ENCODE measurements at regions not wholly inside any gene's neighbourhood (a gene's known extent, or its start where the extent isn't known, plus 50 kb on each side); places are given as distances from the start of the nearest gene placed in this dataset.

DNA sequence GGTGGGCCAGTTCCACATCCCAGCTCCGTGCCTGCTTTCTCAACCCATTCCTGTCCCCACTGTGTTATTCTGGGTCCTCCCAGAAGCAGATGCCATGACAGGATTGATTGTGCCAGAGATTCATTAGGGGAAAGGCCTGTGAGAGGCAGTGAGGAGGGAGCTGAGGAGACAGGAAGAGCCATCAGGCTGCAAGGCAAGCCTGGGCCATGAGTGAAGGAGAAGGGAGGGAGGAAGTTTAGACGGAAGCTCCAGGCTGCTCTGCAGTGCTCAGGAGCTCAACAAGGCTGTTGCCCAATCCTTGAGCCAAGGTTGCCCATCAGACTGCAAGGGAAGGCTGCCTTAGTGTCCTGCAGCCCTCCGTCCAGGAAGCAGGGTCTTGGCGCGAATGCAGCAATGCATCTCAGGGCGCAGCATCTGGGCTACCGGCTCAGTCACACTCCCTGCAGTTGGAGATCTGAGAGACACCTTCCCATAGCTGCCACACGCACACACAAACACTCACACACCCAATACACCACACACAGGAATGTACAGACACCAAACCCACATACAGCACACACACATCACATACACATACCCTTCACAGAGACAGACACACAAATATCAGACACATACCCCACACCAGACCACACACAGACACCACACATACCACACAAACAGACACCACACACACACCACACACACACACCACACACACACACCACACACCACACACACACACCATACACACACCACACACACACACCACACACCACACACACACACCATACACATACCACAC is 139.5 kb upstream of the NDUFV2 start:
- no peak for DNase-seq (ENCODE audit: low read depth in 3 of 3, low spot score in 2 of 3)

DNA sequence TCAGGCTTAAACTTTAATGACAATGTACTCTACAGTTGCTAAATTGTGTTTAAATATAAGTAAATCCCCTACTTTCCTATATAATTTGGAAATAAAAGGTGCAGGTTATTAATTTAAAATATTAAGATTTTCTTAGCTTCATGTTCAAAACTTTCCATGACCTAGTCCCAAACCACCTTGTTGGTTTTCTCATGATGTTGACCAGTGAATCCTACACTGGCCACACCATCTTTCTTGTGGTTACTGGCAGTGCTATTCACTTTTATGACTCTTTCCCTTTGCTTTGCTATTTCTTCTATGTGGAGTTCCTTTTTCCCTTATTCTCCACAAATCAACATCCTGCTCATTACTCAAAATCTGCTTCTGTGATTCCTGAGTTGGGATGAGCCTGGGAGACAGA is 138.6 kb upstream of the NDUFV2 start:
- no peak for DNase-seq (ENCODE audit: low read depth in 3 of 3, low spot score in 2 of 3)

DNA sequence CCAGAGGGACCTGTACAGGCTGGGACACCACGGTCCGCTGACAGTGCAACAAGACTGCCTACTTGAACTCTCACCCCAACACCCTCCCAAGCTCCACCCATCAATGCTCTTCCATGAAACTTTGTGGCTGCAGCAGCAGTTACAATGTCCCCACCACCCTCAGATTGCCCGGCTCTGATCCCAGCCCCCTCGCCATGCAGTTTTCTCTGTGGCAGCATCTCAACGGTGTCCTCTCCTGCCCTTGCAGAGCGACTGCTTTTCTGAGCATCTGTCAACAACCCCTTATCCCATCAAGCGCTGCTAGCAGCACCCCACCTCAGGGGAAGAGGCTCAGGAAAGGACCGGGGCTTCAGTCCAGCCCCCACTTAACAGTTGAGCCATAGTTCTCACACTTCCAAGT is 137.1 kb upstream of the NDUFV2 start:
- no peak for DNase-seq (ENCODE audit: low read depth in 3 of 3, low spot score in 2 of 3)

DNA sequence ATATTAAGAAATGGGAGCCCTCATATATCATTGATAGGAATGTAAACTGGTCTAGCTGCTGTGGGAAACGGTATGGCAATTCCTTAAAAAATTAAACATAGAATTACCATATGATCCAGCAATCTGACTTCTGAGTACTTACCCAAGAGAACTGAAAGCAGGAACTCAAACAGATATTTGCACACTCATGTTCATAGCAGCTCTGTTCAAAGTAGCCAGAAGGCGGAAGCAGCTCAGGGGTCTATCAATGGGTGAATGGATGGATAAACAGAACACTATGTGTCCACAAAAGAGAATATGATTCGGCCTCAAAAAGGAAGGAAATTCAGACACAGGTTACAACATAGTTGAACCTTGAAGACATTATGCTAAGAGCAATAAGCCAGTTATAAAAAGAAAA is 135.7 kb upstream of the NDUFV2 start:
- DNase-seq (ENCODE audit: low read depth in 3 of 3, low spot score in 2 of 3), result no peak

DNA sequence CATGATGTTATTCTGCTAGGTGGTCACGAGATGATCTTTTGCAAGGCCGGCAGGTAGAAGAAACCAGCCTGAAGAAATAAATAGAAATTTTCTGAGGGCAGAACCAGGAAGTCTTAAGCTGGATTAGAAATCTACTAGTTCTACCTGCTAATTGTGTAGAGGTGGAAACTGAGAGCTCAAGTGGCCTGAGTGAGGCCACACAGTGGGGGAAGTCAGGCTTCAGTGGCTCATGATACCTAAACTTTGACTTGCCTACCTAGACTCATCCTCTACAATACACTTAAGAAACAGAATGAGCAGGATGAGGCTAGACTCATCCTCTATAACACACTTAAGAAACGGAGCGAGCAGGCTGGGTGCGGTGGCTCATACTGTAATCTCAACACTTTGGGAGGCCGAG is 134.9 kb upstream of the NDUFV2 start:
- DNase-seq (ENCODE audit: low read depth in 3 of 3, low spot score in 2 of 3), result no peak

DNA sequence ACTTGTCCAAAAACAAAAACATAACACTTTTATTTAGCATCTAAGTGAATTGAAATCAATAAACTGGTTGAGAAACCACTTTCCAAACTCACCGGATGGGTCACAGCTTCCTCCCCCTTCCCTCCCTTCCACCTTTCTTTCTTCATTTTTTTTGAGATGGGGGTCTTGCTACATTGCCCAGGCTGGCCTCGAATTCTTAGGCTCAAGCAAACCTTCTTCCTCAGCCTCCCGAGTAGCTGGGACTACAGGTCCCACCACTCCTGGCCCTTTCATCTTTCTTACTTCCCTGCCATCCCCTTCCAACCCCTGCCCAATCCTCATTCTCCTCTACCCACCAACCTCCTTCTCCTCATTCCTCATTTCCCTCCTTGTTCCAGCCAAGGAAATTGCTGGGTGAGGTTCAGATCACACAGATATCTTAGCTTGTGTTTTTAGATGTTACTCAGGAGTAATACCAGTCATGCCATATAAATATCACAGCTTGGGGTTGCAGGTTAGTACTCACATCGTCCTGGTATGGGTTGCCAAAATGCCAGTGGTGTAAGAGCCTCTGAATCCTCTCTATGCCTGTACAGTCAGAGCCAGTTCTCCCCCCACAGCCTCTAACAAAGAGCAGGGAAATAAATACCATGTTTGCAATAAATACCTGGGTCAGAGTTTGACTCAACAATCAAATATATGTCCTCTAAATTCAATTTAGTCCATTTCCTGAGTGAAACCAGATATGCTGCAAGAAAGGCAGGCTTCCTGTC is 132.7 kb upstream of the NDUFV2 start:
- no peak for DNase-seq (ENCODE audit: low read depth in 3 of 3, low spot score in 2 of 3)

DNA sequence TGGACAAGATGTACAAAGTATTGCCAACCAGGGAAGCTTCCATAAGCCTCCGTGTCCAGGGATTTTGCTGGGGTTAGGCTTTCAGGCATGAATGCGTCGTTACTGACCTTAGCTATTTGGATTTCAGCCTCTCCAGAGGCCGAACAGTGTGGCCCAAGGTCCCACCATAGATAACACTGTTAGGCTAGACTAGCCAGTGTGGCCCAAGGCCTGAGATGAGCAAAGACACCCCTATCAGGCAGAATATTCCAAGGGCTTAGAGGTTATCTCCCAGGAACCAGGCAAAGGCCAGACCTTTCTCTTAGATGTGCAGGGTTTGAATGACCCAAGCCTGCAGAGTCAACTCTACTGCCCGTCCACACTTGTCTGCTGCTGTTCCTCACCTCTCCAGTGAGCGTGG is 131.7 kb upstream of the NDUFV2 start:
- no peak for DNase-seq (ENCODE audit: low read depth in 3 of 3, low spot score in 2 of 3)

DNA sequence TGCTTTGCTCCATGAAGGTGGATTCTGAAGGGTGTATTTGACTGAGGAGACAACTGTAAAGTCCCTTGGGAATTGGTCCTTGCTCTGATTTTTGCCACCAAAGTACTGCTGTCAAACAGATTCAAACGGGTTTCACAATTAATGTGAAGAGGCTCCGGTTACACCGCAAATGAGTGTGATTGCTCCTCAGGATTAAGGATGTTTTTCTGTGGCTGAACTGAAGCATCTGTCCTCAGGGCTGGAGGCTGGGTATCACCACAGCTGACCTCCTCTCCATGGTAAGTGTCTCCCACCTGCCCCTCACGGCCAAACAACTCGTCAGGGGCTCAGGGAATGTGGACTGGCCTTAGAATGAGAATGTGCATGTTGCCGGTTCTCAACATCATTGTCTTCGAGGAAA is 130.4 kb upstream of the NDUFV2 start:
- DNase-seq (ENCODE audit: low read depth in 3 of 3, low spot score in 2 of 3), result no peak

DNA sequence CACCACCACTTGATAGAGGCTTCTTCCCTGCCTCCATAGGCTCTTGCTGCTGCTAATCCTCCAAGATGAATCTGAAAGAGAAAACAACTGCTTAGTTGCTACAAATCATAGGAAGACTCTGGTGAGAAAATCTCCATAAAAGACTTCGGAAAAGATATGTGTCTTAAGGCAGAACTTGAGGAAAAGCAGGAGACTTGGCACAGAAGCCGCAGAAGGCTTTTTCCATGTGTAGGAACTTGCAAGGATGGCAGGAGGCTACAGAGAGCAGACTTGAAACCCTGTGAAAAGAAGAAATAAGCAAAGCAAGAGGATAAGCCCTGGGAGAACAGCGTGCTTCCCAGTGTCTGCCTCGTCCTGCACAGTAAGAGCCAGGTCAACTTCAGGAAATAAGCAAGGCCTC is 128.2 kb upstream of the NDUFV2 start:
- no peak for DNase-seq (ENCODE audit: low read depth in 3 of 3, low spot score in 2 of 3)

DNA sequence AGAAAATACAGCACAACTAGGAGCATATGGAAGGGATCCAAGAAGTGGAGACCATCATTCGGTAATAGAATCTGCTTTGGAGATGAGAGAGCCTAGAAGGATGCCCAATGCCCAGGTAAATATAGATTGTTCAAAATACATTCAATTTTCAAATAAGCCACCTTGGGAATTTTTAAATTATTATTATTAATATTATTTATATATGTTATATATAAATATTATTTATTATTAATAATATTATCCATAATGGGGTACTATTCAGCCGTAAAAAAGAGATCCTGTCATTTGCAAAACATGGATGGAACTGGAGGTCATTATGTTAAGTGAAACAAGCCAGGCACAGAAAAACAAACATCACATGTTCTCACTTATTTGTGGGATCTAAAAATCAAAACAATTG is 127.8 kb upstream of the NDUFV2 start:
- DNase-seq (ENCODE audit: low read depth in 3 of 3, low spot score in 2 of 3), result no peak

DNA sequence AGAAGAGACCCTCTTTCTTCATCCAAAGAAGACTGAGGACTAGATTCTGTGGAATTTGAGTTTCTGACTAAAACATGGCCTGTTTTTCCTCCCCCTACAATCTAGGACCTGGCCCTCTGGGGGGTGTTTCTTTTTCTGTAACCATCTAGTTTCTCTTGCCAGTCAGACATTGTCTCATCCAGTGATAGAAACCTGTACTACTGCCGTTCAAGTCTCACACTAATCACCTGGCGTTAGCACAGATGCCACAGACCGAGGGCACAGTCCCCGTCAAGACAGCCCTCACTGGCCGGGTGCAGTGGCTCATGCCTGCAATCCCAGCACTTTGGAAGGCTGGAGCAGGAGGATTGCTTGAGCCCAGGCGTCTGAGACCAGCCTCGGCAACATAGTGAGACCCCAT is 126.9 kb upstream of the NDUFV2 start:
- no peak for DNase-seq (ENCODE audit: low read depth in 3 of 3, low spot score in 2 of 3)

DNA sequence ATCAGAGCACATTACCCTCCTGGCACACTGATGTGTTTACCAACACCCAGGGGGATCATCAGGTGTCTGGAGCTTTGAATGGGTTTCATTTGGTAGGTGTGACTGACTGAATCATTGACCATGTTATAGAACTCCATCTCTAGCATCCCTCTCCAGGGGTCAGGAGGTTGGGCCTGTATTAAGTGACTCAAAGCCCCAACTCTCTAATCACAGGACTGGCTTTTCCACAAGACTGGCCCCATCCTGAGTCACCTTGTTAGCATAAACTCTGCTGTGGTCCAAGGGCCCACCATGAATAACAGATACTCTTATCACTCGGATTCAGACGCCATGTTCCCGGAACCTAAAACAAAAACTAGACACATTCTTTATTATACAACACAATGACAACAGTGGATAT is 125.9 kb upstream of the NDUFV2 start:
- no peak for DNase-seq (ENCODE audit: low read depth in 3 of 3, low spot score in 2 of 3)

DNA sequence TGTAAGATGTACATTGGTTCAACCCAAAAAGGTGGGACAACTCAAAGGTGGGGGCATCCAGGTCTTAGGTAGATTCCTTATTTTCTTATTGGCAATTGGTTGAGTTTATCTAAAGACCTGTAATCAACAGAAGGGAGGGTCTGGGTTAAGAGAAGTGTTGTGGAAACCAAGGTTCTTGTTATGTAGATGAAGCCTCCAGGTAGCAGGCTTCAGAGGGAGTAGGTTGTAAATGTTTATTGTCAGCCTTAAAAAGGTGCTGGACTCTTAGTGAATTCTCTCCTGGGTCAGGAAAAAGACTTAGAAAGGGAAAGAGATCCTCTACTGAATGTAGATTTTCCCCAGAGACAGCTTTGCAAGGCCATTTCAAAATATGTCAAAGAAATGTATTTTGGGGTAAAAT is 125.3 kb upstream of the NDUFV2 start:
- no peak for DNase-seq (ENCODE audit: low read depth in 3 of 3, low spot score in 2 of 3)

DNA sequence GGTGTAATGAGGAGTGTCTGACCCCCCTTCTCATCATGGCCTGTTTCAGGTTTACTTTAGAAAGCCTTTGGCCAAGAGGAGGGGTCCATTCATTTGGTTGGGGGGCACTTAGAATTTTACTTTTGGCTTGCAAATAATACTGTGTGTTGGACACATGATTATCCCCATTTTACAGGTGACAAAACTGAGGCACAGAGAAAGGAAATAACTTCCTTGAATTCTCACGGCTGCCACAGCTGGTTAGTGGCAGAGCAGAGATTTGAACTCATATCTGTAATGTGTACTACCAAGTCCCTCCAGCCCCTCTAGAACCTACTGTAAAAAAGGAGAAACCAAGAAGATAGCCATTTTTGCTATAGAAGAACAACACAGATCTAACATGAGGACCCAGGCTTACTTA is 124.8 kb upstream of the NDUFV2 start:
- no peak for DNase-seq (ENCODE audit: low read depth in 3 of 3, low spot score in 2 of 3)

DNA sequence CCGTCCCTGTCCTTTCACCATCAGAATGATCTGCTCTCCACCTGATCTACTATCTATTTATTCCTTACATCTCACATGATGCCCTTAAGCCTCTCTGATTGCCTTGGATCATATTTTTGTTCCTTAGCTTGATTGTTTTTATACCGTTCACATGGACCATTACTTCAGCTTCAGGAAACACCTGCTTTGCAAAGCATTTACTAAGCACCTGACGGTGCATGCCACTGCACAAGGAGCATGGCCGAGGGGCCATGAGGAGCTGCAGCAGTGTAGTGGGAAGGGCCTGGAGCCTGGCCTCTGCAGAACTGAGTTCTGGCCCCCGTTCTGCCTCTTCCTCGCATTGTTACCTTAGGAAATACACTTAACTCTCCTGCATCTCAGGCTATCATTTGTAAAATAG is 124.1 kb upstream of the NDUFV2 start:
- no peak for DNase-seq (ENCODE audit: low read depth in 3 of 3, low spot score in 2 of 3)

DNA sequence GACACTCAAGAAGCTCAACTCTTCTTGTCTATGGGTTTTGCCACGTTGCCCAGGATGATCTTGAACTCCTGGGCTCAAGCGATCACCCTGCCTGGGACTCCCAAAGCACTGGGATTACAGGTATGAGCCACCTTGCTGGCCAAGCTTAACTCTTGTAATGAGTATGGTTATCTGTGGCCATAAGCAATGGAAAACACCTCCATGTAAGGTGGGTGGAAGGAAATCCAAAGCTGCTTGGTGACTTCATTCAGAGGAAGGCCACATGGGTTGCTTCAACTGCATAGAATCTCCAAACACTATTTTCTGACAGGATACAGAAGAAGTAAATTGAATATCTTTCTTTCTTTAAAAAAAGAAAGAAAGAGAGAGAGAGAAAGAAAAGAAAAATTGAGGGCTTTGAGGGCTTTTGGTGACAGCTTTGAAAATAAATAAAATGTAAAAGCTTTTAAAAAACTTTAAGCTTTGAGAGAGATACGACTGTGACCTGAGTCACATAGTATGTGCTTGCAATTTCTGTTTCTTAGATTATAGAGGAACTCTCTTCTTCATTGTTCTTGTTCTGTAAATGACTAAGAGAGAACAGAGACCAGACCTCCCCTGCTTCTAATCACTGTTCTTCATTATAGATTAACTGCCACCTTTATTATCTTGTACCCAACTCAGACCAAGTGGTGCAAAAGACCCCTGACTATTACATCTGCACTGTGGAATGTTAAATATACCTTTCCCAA is 123.1 kb upstream of the NDUFV2 start:
- DNase-seq (ENCODE audit: low read depth in 3 of 3, low spot score in 2 of 3), result no peak

DNA sequence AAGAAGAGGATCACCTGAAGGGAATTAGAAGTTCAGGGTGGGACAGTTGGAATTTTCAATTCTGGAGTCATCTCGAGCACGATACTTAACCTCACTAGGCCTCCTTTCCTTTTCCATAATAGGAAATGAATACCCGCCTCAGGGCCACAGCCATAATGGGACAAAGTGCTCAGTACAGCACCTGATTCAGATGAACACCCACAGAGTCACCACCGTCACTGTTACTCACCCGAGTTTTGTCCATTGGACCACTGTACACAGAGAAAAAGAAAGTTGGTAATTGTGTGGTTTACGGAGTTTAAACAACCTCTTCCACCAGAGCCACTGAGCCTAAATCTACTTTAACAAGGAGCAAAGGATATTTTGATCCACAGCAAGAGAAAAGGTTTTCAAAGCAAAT is 122.0 kb upstream of the NDUFV2 start:
- DNase-seq (ENCODE audit: low read depth in 3 of 3, low spot score in 2 of 3), result no peak

DNA sequence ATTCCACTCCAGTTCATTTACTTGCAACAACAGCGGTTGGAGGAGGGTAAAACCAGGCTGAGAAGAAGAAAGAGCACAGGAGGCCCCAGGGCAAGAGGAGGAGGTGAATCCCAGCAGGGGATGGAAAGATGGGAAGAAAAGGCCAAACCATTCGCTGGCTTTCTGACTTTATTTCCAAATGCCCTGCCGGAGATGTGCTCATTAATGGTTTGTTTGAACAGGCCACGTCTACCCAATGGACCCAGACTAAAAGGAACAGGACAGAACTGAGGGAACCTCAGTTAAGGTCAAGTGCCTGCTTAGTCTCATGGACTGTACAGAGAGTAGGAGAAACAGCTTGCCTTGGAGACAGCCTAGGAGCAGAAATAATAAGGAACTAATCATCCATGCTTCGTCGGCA is 121.6 kb upstream of the NDUFV2 start:
- DNase-seq (ENCODE audit: low read depth in 3 of 3, low spot score in 2 of 3), result no peak

DNA sequence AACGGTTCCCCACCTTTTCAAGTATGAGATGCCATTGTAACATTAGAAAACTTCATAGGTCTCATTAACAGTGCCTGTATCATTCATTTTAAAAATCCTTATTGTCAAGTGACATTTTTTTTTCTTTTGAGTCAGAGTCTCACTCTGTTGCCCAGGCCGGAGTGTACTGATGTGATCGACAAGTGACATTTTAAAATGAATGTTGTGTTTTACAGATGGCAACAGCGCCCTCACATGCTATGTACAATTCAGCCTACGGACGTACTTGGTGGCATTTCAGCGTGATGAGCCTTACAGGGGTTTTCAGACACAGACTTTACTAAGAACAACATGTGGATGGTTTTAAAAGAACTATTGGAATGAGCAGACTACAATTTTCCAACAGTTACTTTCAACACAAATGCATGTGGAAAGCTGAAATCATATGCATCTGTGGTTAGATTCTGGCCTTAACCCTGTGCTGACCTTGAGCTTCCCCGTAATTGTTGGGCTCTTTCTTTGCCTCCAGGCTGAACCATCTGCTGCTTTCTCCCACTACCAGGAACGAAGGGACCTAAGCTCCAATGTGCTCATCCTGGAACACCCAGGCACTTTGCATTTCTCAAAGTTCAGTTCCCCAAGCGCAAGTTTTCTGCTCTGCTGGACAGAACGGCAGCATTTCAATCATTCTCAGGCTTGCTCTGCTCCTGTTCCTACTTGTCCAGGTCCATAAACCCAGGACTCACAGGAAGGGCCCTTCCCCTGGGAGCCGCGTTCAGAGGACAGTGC is 119.9 kb upstream of the NDUFV2 start:
- DNase-seq (ENCODE audit: low read depth in 3 of 3, low spot score in 2 of 3), result no peak

DNA sequence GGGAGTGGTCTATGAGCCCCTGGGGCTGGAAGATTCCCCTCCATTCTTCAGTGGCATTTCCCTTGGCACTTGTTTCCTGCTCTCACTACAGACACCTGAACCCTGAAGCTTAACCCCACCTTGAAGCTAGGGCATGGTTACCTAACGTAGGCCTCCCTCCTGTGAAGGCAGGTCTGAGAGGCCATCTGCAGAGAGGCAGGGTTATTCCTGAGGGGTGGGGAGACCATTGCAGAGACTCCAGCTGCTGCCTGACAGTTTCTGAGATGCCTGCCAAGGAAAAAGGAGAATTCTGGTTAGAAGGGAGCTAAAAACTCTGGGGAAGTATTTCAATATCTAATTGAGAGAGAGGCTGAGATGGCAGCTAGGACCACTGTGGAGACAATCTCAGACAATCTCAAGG is 119.3 kb upstream of the NDUFV2 start:
- DNase-seq (ENCODE audit: low read depth in 3 of 3, low spot score in 2 of 3), result no peak

DNA sequence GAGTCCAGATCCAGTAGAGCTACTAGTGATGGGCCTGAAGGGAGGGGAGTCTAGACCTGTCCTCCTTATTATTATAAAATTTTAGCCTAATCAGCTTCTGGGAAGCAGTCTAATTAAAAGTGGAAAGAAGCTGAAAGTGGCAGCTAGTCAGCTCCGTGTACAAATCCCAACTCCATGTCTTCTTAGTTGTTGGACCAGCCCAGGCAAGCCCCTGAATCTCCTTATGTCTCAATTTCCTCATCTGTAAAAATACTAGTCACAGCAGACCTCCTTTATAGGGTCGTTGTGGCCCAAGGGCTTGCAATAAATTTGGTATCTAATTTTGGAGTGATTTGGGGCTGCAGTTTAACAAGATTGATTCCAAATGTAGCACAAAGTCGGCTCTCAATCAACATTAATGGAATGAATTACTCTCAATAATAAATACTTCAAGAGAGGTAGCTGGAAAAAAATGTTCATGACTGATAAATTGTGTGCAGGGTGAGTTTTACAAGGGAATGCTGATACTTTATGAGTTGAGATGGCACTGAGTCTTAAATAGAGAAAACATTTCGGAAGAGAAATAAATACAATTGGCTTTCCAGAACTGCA is 118.3 kb upstream of the NDUFV2 start:
- no peak for DNase-seq (ENCODE audit: low read depth in 3 of 3, low spot score in 2 of 3)
